ENCODE measurements at regions not wholly inside any gene's neighbourhood (a gene's known extent, or its start where the extent isn't known, plus 50 kb on each side); places are given as distances from the start of the nearest gene placed in this dataset.

- Histone ChIP-seq H3K4me3 (ENCODE audit: low read depth, low read length) (no peak overlapping the region), H3K9me3 (no peaks in the 10 kb centered on the region), H3K4me1 (no peaks in the 10 kb centered on the region), H3K27me3 (replicated peaks; ENCODE audit: control insufficient read depth, insufficient read depth, low read length) (no peaks in the 10 kb centered on the region), H3K36me3 (ENCODE audit: control insufficient read depth, insufficient read depth, low read length) (no peaks in the 10 kb centered on the region)
- H3K36me3 Mint-ChIP-seq (ENCODE audit: insufficient read depth, unreplicated experiment) = no peaks in the 10 kb centered on the region
- no peak overlapping the region for H3K4me3 Mint-ChIP-seq (ENCODE audit: unreplicated experiment)
- H3K9me3 Mint-ChIP-seq (ENCODE audit: unreplicated experiment) = no peaks in the 10 kb centered on the region
- no peak for TF ChIP-seq CTCF (IDR thresholded peaks at IDR 0.05; ENCODE audit: insufficient read depth in 1 of 2, low read depth in 1 of 2, low read length in 1 of 2, severe bottlenecking in 1 of 2, unreplicated experiment in 1 of 2)
- ChIA-PET POLR2A (no interaction called here), CTCF (no interaction called here)
- no peak overlapping the region for H3K27ac Mint-ChIP-seq (ENCODE audit: unreplicated experiment)
- BruUV-seq (replicated peaks) = no TSS peak
- intact Hi-C loops (cut with micrococcal nuclease; ENCODE audit: unreplicated experiment) = no loop called here
- H3K27me3 Mint-ChIP-seq (ENCODE audit: insufficient read depth, unreplicated experiment) = peaks cover 4% of the 10 kb centered on the region
- DNase-seq = no peak
- H3K4me1 Mint-ChIP-seq (ENCODE audit: low read depth, unreplicated experiment) = no peaks in the 10 kb centered on the region
Observed at GRCh38 chr2:176699098-176699497, 429.9 kb downstream of the MTX2 start.

GRCh38 chr2:176699644-176700043, 430.4 kb downstream of the MTX2 start:
- CTCF ChIA-PET = no interaction called here
- DNase-seq = no peak
- Mint-ChIP-seq H3K4me1 (ENCODE audit: low read depth, unreplicated experiment) (no peaks in the 10 kb centered on the region), H3K27me3 (ENCODE audit: insufficient read depth, unreplicated experiment) (peaks cover 4% of the 10 kb centered on the region), H3K36me3 (ENCODE audit: insufficient read depth, unreplicated experiment) (no peaks in the 10 kb centered on the region), H3K4me3 (ENCODE audit: unreplicated experiment) (no peak overlapping the region), H3K9me3 (ENCODE audit: unreplicated experiment) (no peaks in the 10 kb centered on the region), H3K27ac (ENCODE audit: unreplicated experiment) (no peak overlapping the region)
- no peaks in the 10 kb centered on the region for H3K27me3 ChIP-seq (replicated peaks; ENCODE audit: control insufficient read depth, insufficient read depth, low read length)
- intact Hi-C loops (cut with micrococcal nuclease; ENCODE audit: unreplicated experiment) = no loop called here
- POLR2A ChIA-PET = no interaction called here
- no peak overlapping the region for H3K4me3 ChIP-seq (ENCODE audit: low read depth, low read length)
- H3K4me1 ChIP-seq = no peaks in the 10 kb centered on the region
- H3K9me3 ChIP-seq = no peaks in the 10 kb centered on the region
- TF ChIP-seq CTCF (IDR thresholded peaks at IDR 0.05; ENCODE audit: insufficient read depth in 1 of 2, low read depth in 1 of 2, low read length in 1 of 2, severe bottlenecking in 1 of 2, unreplicated experiment in 1 of 2) = no peak
- BruUV-seq (replicated peaks) = no TSS peak
- no peaks in the 10 kb centered on the region for H3K36me3 ChIP-seq (ENCODE audit: control insufficient read depth, insufficient read depth, low read length)

- DNase-seq = no peak
- no TSS peak for BruUV-seq (replicated peaks)
- H3K27me3 Mint-ChIP-seq (ENCODE audit: insufficient read depth, unreplicated experiment) = peaks cover 4% of the 10 kb centered on the region
- H3K36me3 Mint-ChIP-seq (ENCODE audit: insufficient read depth, unreplicated experiment) = no peaks in the 10 kb centered on the region
- Histone ChIP-seq H3K4me1 (no peaks in the 10 kb centered on the region), H3K9me3 (no peaks in the 10 kb centered on the region), H3K36me3 (ENCODE audit: control insufficient read depth, insufficient read depth, low read length) (no peaks in the 10 kb centered on the region), H3K27me3 (replicated peaks; ENCODE audit: control insufficient read depth, insufficient read depth, low read length) (no peaks in the 10 kb centered on the region), H3K4me3 (ENCODE audit: low read depth, low read length) (no peak overlapping the region)
- H3K4me3 Mint-ChIP-seq (ENCODE audit: unreplicated experiment) = no peak overlapping the region
- no peak for TF ChIP-seq CTCF (IDR thresholded peaks at IDR 0.05; ENCODE audit: insufficient read depth in 1 of 2, low read depth in 1 of 2, low read length in 1 of 2, severe bottlenecking in 1 of 2, unreplicated experiment in 1 of 2)
- no peak overlapping the region for H3K27ac Mint-ChIP-seq (ENCODE audit: unreplicated experiment)
- no peaks in the 10 kb centered on the region for H3K4me1 Mint-ChIP-seq (ENCODE audit: low read depth, unreplicated experiment)
- ChIA-PET POLR2A (no interaction called here), CTCF (no interaction called here)
- H3K9me3 Mint-ChIP-seq (ENCODE audit: unreplicated experiment) = no peaks in the 10 kb centered on the region
- intact Hi-C loops (cut with micrococcal nuclease; ENCODE audit: unreplicated experiment) = no loop called here
Observed at GRCh38 chr2:176702131-176702530, 432.9 kb downstream of the MTX2 start.

Data from Caco-2 (cell line).